Kidney (tissue), 13 donors: ENCODE measurements at regions not wholly inside any gene's neighbourhood (a gene's known extent, or its start where the extent isn't known, plus 50 kb on each side); places are given as distances from the start of the nearest gene placed in this dataset.

ENCODE experiments used
- DNase-seq, 5 donors: peaks; one replicate each; pipeline ENCODE4 v3.0.0-alpha.2; 2013 to 2020
- FAIRE-seq: peaks from 2 replicates; lab custom pipeline; 2012; peaks lifted over from hg19 to GRCh38; lab: Jason Lieb, UNC
- H3K27ac ChIP-seq, 2 donors: one replicate each; pipeline ENCODE4 v1.7.0; 2013; ENCODE audit warnings: low read depth in 2 of 2, low read length in 2 of 2, inconsistent platforms in 1 of 2
- H3K27me3 ChIP-seq: one replicate; pipeline ENCODE4 v1.7.1; 2013; ENCODE audit warnings: low read length, inconsistent platforms; ENCODE audit not compliant: control insufficient read depth, insufficient read depth
- H3K36me3 ChIP-seq, 3 donors: one replicate each; pipeline versions ENCODE4 v1.7.0 to v1.7.1; 2013; ENCODE audit warnings: low read length in 3 of 3, control low read depth in 1 of 3, inconsistent platforms in 1 of 3; ENCODE audit not compliant: insufficient read depth in 3 of 3, control insufficient read depth in 2 of 3
- H3K4me1 ChIP-seq, 3 donors: one replicate each; pipeline versions ENCODE4 v1.7.0 to v1.7.1; 2013; ENCODE audit warnings: low read length in 3 of 3, inconsistent platforms in 1 of 3, low read depth in 1 of 3; ENCODE audit not compliant: control insufficient read depth in 2 of 3, insufficient read depth in 2 of 3
- H3K4me3 ChIP-seq, 3 donors: one replicate each; pipeline versions ENCODE4 v1.7.0 to v1.8.1; 2013; ENCODE audit warnings: low read length in 3 of 3, control low read depth in 1 of 3, inconsistent platforms in 1 of 3
- H3K9ac ChIP-seq, 3 donors: one replicate each; pipeline versions ENCODE4 v1.7.0 to v1.7.1; 2013; ENCODE audit warnings: low read length in 3 of 3, control low read depth in 1 of 3, inconsistent platforms in 1 of 3
- H3K9me3 ChIP-seq, 3 donors: one replicate each; pipeline versions ENCODE4 v1.7.0 to v1.7.1; 2013; ENCODE audit warnings: low read length in 3 of 3, control low read depth in 1 of 3, inconsistent platforms in 1 of 3; ENCODE audit not compliant: control insufficient read depth in 2 of 3, insufficient read depth in 1 of 3
- CTCF ChIP-seq: IDR thresholded peaks from 3 replicates; pipeline ENCODE4 v1.5.1; 2012; ENCODE audit warnings: mild to moderate bottlenecking, moderate library complexity, borderline replicate concordance; ENCODE audit not compliant: insufficient read depth; ENCODE audit errors: extremely low read depth
- intact Hi-C: fragments of 100-400 bp; cut with DNase I; formaldehyde crosslinking; loops from one replicate; pipeline ENCODE4 v1.11.1; 2022
- donor health status: control.
- donor health status: control.
- donor health status: control.
- donor health status: control.
- donor health status: control.
- donor health status: DM: yes; HTN: yes; CAD: no.
- donor health status: Normal renal cell carcinoma (clear cell type).

GRCh38 chr1:218802799-218803198 lies 370.9 kb upstream of the LYPLAL1 start:
- no peaks in the 10 kb centered on the region for H3K4me1 ChIP-seq
- H3K9ac ChIP-seq = no peak overlapping the region
- no peak overlapping the region for H3K27ac ChIP-seq
- no peak for TF ChIP-seq CTCF
- DNase-seq (no peak), FAIRE-seq (no peak)
- no peaks in the 10 kb centered on the region for H3K27me3 ChIP-seq
- H3K9me3 ChIP-seq = no peaks in the 10 kb centered on the region
- no peak overlapping the region for H3K4me3 ChIP-seq
- intact Hi-C loops = no loop called here
- no peaks in the 10 kb centered on the region for H3K36me3 ChIP-seq

- DNase-seq = no peak
- intact Hi-C loops = no loop called here
- no peak for TF ChIP-seq CTCF
Observed at GRCh38 chr1:218803351-218803997, 370.2 kb upstream of the LYPLAL1 start.

GRCh38 chr1:218804014-218804785 lies 369.5 kb upstream of the LYPLAL1 start:
- Histone ChIP-seq H3K27ac (no peak overlapping the region), H3K9ac (no peak overlapping the region), H3K9me3 (no peaks in the 10 kb centered on the region), H3K4me3 (no peak overlapping the region), H3K4me1 (no peaks in the 10 kb centered on the region), H3K27me3 (no peaks in the 10 kb centered on the region), H3K36me3 (no peaks in the 10 kb centered on the region)
- FAIRE-seq (no peak), DNase-seq (no peak)
- intact Hi-C loops = no loop called here
- no peak for TF ChIP-seq CTCF

More at GRCh38 chr1:218803351-218803997, 370.2 kb upstream of the LYPLAL1 start:
- no peaks in the 10 kb centered on the region for H3K4me1 ChIP-seq
- no peak overlapping the region for H3K27ac ChIP-seq
- H3K27me3 ChIP-seq = no peaks in the 10 kb centered on the region
- no peak overlapping the region for H3K9ac ChIP-seq
- H3K4me3 ChIP-seq = no peak overlapping the region
- H3K36me3 ChIP-seq = no peaks in the 10 kb centered on the region
- no peaks in the 10 kb centered on the region for H3K9me3 ChIP-seq
- no peak for FAIRE-seq
